ENCODE measurements at regions not wholly inside any gene's neighbourhood (a gene's known extent, or its start where the extent isn't known, plus 50 kb on each side); places are given as distances from the start of the nearest gene placed in this dataset.
A peak's percentile ranks its signal among the peaks of the same experiment; 100 is the strongest.

GRCh38 chr11:112780351-112781087 lies 180.7 kb upstream of the NCAM1 start:
- WGBS, 2 donors: 61 to 67% methylated on average over 19 of the region's 19 CpGs
- TF ChIP-seq CTCF (IDR thresholded peaks at IDR 0.05) (no peak), POLR2A (IDR thresholded peaks at IDR 0.05) (no peak)
- peak in 1 of 2 donors; percentile 66 for DNase-seq (ENCODE audit: low spot score in 2 of 2)
- H3K4me3 ChIP-seq (ENCODE audit: low read depth, poor library complexity, severe bottlenecking): no peak overlapping the region
- intact Hi-C loops (cut with DNase I; ENCODE audit: low total_unique reads): no loop called here

- intact Hi-C loops (cut with DNase I; ENCODE audit: low total_unique reads): no loop called here
- WGBS, 2 donors: 92 to 93% methylated on average over 4 of the region's 4 CpGs
- H3K4me3 ChIP-seq (ENCODE audit: low read depth, poor library complexity, severe bottlenecking): no peak overlapping the region
- TF ChIP-seq POLR2A (IDR thresholded peaks at IDR 0.05): no peak
- no peak for TF ChIP-seq CTCF (IDR thresholded peaks at IDR 0.05)
- DNase-seq (ENCODE audit: low spot score in 2 of 2): no peak
These were observed 177.3 kb upstream of the NCAM1 start for GRCh38 chr11:112783945-112784322.

GRCh38 chr11:112784323-112785073 lies 176.7 kb upstream of the NCAM1 start:
- peak in 1 of 2 donors; percentile 86 for DNase-seq (ENCODE audit: low spot score in 2 of 2)
- intact Hi-C loops (cut with DNase I; ENCODE audit: low total_unique reads): no loop called here
- 19 to 23% methylated on average over 21 to 22 of the region's 24 CpGs for WGBS, 2 donors
- no peak overlapping the region for H3K4me3 ChIP-seq (ENCODE audit: low read depth, poor library complexity, severe bottlenecking)
- TF ChIP-seq CTCF (IDR thresholded peaks at IDR 0.05) (no peak), POLR2A (IDR thresholded peaks at IDR 0.05) (no peak)

GRCh38 chr11:112785149-112785548 lies 176.1 kb upstream of the NCAM1 start:
- no peak overlapping the region for H3K4me3 ChIP-seq (ENCODE audit: low read depth, poor library complexity, severe bottlenecking)
- peak in 1 of 2 donors; percentile 82 for DNase-seq (ENCODE audit: low spot score in 2 of 2)
- intact Hi-C loops (cut with DNase I; ENCODE audit: low total_unique reads): no loop called here
- TF ChIP-seq POLR2A (IDR thresholded peaks at IDR 0.05): no peak
- TF ChIP-seq CTCF (IDR thresholded peaks at IDR 0.05): no peak
- 17 to 31% methylated on average over 5 to 7 of the region's 7 CpGs for WGBS, 2 donors

GRCh38 chr11:112785719-112786118 lies 175.5 kb upstream of the NCAM1 start:
- TF ChIP-seq POLR2A (IDR thresholded peaks at IDR 0.05): no peak
- no peak for TF ChIP-seq CTCF (IDR thresholded peaks at IDR 0.05)
- peak; percentile 38 to 66 for DNase-seq (ENCODE audit: low spot score in 2 of 2)
- intact Hi-C loops (cut with DNase I; ENCODE audit: low total_unique reads): no loop called here
- no peak overlapping the region for H3K4me3 ChIP-seq (ENCODE audit: low read depth, poor library complexity, severe bottlenecking)
- WGBS, 2 donors: 28 to 38% methylated on average over 3 of the region's 3 CpGs
